PC-3 (cell line): ENCODE measurements at regions not wholly inside any gene's neighbourhood (a gene's known extent, or its start where the extent isn't known, plus 50 kb on each side); places are given as distances from the start of the nearest gene placed in this dataset.

Experiments
- CTCF ChIP-seq: fragments of 300-600 bp; sonication (generic); conservative IDR thresholded peaks from 2 replicates; pipeline ENCODE4 v1.5.1; 2017; ENCODE audit warnings: antibody characterized with exemption, low read depth, mild to moderate bottlenecking, low read length
- EZH2 ChIP-seq: fragments of 300-600 bp; sonication (generic); IDR thresholded peaks from one replicate; pipeline ENCODE4 v1.6.1; 2017; ENCODE audit warnings: antibody characterized with exemption, mild to moderate bottlenecking, low read length; ENCODE audit not compliant: unreplicated experiment

GRCh38 chr1:4002061-4002521, 102.0 kb upstream of the C1orf174 start:
- TF ChIP-seq CTCF (no peak), EZH2 (no peak)
